Natural killer cell treated with Interleukin-12 subunit alpha and Interleukin-12 subunit beta and Interleukin-15 and Interleukin-18, amount 100 ng/mL, for 72 hours (primary cell): ENCODE measurements at regions not wholly inside any gene's neighbourhood (a gene's known extent, or its start where the extent isn't known, plus 50 kb on each side); places are given as distances from the start of the nearest gene placed in this dataset.

Experiments
- ATAC-seq, 2 donors: fragments of 150-1000 bp; cut with Tn5 transposase in 1 of 2; sonication (Bioruptor Pico), chemical (Tn5 transposase) in 1 of 2; 2 replicates each; pipeline ENCODE4 v1.10.0; 2021
- DNase-seq: peaks from one replicate; pipeline ENCODE4 v3.0.0; 2022; ENCODE audit warnings: low spot score
- H3K27ac Mint-ChIP-seq, 2 donors: 1 replicate in 1 of 2; 2 replicates in 1 of 2; pipeline ENCODE4 v1.8.0; 2022; ENCODE audit warnings: mixed read lengths in 2 of 2, mild to moderate bottlenecking in 1 of 2, moderate library complexity in 1 of 2
- H3K27me3 Mint-ChIP-seq, 2 donors: 1 replicate in 1 of 2; 2 replicates in 1 of 2; pipeline ENCODE4 v1.8.0; 2022; ENCODE audit warnings: mixed read lengths in 2 of 2
- H3K36me3 Mint-ChIP-seq: one replicate; pipeline ENCODE4 v1.8.0; 2022; ENCODE audit warnings: mixed read lengths
- H3K4me1 Mint-ChIP-seq, 2 donors: 1 replicate in 1 of 2; 2 replicates in 1 of 2; pipeline ENCODE4 v1.8.0; 2022; ENCODE audit warnings: low read depth in 2 of 2, mixed read lengths in 2 of 2, mild to moderate bottlenecking in 1 of 2
- H3K4me3 Mint-ChIP-seq: one replicate; pipeline ENCODE4 v1.8.0; 2022; ENCODE audit warnings: mixed read lengths
- H3K9me3 Mint-ChIP-seq: 2 replicates; pipeline ENCODE4 v1.8.0; 2022; ENCODE audit warnings: mixed read lengths

- Mint-ChIP-seq H3K4me1 (no peaks in the 10 kb centered on the region), H3K9me3 (peaks cover 11% of the 10 kb centered on the region), H3K4me3 (no peak overlapping the region), H3K27ac (no peak overlapping the region), H3K27me3 (peaks cover 2 to 5% of the 10 kb centered on the region in 2 donors), H3K36me3 (peaks cover 7% of the 10 kb centered on the region)
- no peak for DNase-seq
- ATAC-seq = no peak
These were observed 182.8 kb downstream of the PIK3C3 start for GRCh38 chr18:42137693-42138375.

GRCh38 chr18:42141439-42141838 lies 186.4 kb downstream of the PIK3C3 start:
- no peak for ATAC-seq
- peaks cover 7% of the 10 kb centered on the region for H3K36me3 Mint-ChIP-seq
- no peak overlapping the region for H3K4me3 Mint-ChIP-seq
- no peak overlapping the region for H3K27ac Mint-ChIP-seq
- H3K27me3 Mint-ChIP-seq = no peaks in the 10 kb centered on the region
- H3K9me3 Mint-ChIP-seq = peaks cover 15% of the 10 kb centered on the region
- no peak for DNase-seq
- H3K4me1 Mint-ChIP-seq = no peaks in the 10 kb centered on the region

GRCh38 chr18:42155024-42155423 lies 200.0 kb downstream of the PIK3C3 start:
- H3K36me3 Mint-ChIP-seq = peaks cover 5% of the 10 kb centered on the region
- no peak for DNase-seq
- H3K27ac Mint-ChIP-seq = no peak overlapping the region
- no peaks in the 10 kb centered on the region for H3K4me1 Mint-ChIP-seq
- H3K4me3 Mint-ChIP-seq = no peak overlapping the region
- peaks cover 9% of the 10 kb centered on the region for H3K9me3 Mint-ChIP-seq
- no peaks in the 10 kb centered on the region for H3K27me3 Mint-ChIP-seq
- ATAC-seq = no peak

- Mint-ChIP-seq H3K27me3 (no peaks in the 10 kb centered on the region), H3K9me3 (peaks cover 9% of the 10 kb centered on the region), H3K4me1 (no peaks in the 10 kb centered on the region), H3K36me3 (peaks cover 5% of the 10 kb centered on the region), H3K4me3 (no peak overlapping the region), H3K27ac (no peak overlapping the region)
- DNase-seq = no peak
- no peak for ATAC-seq
These were observed 201.2 kb downstream of the PIK3C3 start for GRCh38 chr18:42156281-42156680.

GRCh38 chr18:42157420-42157819 lies 202.4 kb downstream of the PIK3C3 start:
- no peaks in the 10 kb centered on the region for H3K36me3 Mint-ChIP-seq
- no peaks in the 10 kb centered on the region for H3K27me3 Mint-ChIP-seq
- DNase-seq (no peak), ATAC-seq (no peak)
- no peak overlapping the region for H3K4me3 Mint-ChIP-seq
- H3K9me3 Mint-ChIP-seq = peaks cover 3% of the 10 kb centered on the region
- no peak overlapping the region for H3K27ac Mint-ChIP-seq
- H3K4me1 Mint-ChIP-seq = no peaks in the 10 kb centered on the region

GRCh38 chr18:42157878-42158277 lies 202.8 kb downstream of the PIK3C3 start:
- H3K27ac Mint-ChIP-seq = no peak overlapping the region
- no peaks in the 10 kb centered on the region for H3K4me1 Mint-ChIP-seq
- H3K36me3 Mint-ChIP-seq = no peaks in the 10 kb centered on the region
- ATAC-seq (no peak), DNase-seq (no peak)
- no peak overlapping the region for H3K4me3 Mint-ChIP-seq
- H3K27me3 Mint-ChIP-seq = no peaks in the 10 kb centered on the region
- H3K9me3 Mint-ChIP-seq = peaks cover 3% of the 10 kb centered on the region

GRCh38 chr18:42159146-42159545 lies 204.1 kb downstream of the PIK3C3 start:
- Mint-ChIP-seq H3K9me3 (peaks cover 3% of the 10 kb centered on the region), H3K4me3 (no peak overlapping the region), H3K4me1 (no peaks in the 10 kb centered on the region), H3K27me3 (no peaks in the 10 kb centered on the region), H3K27ac (no peak overlapping the region), H3K36me3 (no peaks in the 10 kb centered on the region)
- no peak for ATAC-seq
- no peak for DNase-seq

GRCh38 chr18:42163321-42163720 lies 208.3 kb downstream of the PIK3C3 start:
- H3K36me3 Mint-ChIP-seq = no peaks in the 10 kb centered on the region
- ATAC-seq (no peak), DNase-seq (no peak)
- no peaks in the 10 kb centered on the region for H3K4me1 Mint-ChIP-seq
- no peak overlapping the region for H3K4me3 Mint-ChIP-seq
- H3K9me3 Mint-ChIP-seq = peaks cover 3% of the 10 kb centered on the region
- H3K27me3 Mint-ChIP-seq = no peaks in the 10 kb centered on the region
- no peak overlapping the region for H3K27ac Mint-ChIP-seq

- Mint-ChIP-seq H3K9me3 (peaks cover 5% of the 10 kb centered on the region), H3K4me1 (no peaks in the 10 kb centered on the region), H3K27ac (no peak overlapping the region), H3K27me3 (no peaks in the 10 kb centered on the region), H3K36me3 (no peaks in the 10 kb centered on the region), H3K4me3 (no peak overlapping the region)
- DNase-seq (no peak), ATAC-seq (no peak)
These were observed 209.5 kb downstream of the PIK3C3 start for GRCh38 chr18:42164556-42164955.

GRCh38 chr18:42165922-42166513 lies 211.0 kb downstream of the PIK3C3 start:
- ATAC-seq (no peak), DNase-seq (no peak)
- H3K36me3 Mint-ChIP-seq = no peaks in the 10 kb centered on the region
- no peak overlapping the region for H3K27ac Mint-ChIP-seq
- no peaks in the 10 kb centered on the region for H3K27me3 Mint-ChIP-seq
- H3K9me3 Mint-ChIP-seq = peaks cover 6% of the 10 kb centered on the region
- no peak overlapping the region for H3K4me3 Mint-ChIP-seq
- no peaks in the 10 kb centered on the region for H3K4me1 Mint-ChIP-seq

GRCh38 chr18:42168487-42168886 lies 213.5 kb downstream of the PIK3C3 start:
- no peak overlapping the region for H3K4me3 Mint-ChIP-seq
- no peaks in the 10 kb centered on the region for H3K4me1 Mint-ChIP-seq
- ATAC-seq = no peak
- no peak overlapping the region for H3K27ac Mint-ChIP-seq
- no peaks in the 10 kb centered on the region for H3K27me3 Mint-ChIP-seq
- DNase-seq = no peak
- peaks cover 6% of the 10 kb centered on the region for H3K9me3 Mint-ChIP-seq
- H3K36me3 Mint-ChIP-seq = no peaks in the 10 kb centered on the region

- Mint-ChIP-seq H3K27me3 (no peaks in the 10 kb centered on the region), H3K4me1 (no peaks in the 10 kb centered on the region), H3K27ac (no peak overlapping the region), H3K9me3 (peaks cover 6% of the 10 kb centered on the region), H3K36me3 (no peaks in the 10 kb centered on the region), H3K4me3 (no peak overlapping the region)
- no peak for ATAC-seq
- no peak for DNase-seq
These were observed 213.9 kb downstream of the PIK3C3 start for GRCh38 chr18:42168907-42169306.

GRCh38 chr18:42174909-42175308 lies 219.9 kb downstream of the PIK3C3 start:
- DNase-seq (no peak), ATAC-seq (no peak)
- Mint-ChIP-seq H3K27ac (no peak overlapping the region), H3K4me3 (no peak overlapping the region), H3K27me3 (no peaks in the 10 kb centered on the region), H3K36me3 (no peaks in the 10 kb centered on the region), H3K9me3 (peaks cover 3% of the 10 kb centered on the region), H3K4me1 (no peaks in the 10 kb centered on the region)

- Mint-ChIP-seq H3K27me3 (no peaks in the 10 kb centered on the region), H3K4me1 (no peaks in the 10 kb centered on the region), H3K36me3 (no peaks in the 10 kb centered on the region), H3K27ac (no peak overlapping the region), H3K4me3 (no peak overlapping the region), H3K9me3 (peaks cover 3% of the 10 kb centered on the region)
- DNase-seq = no peak
- no peak for ATAC-seq
These were observed 221.6 kb downstream of the PIK3C3 start for GRCh38 chr18:42176599-42176998.

- no peaks in the 10 kb centered on the region for H3K27me3 Mint-ChIP-seq
- H3K27ac Mint-ChIP-seq = no peak overlapping the region
- peaks cover 3% of the 10 kb centered on the region for H3K9me3 Mint-ChIP-seq
- H3K36me3 Mint-ChIP-seq = no peaks in the 10 kb centered on the region
- ATAC-seq = no peak
- H3K4me3 Mint-ChIP-seq = no peak overlapping the region
- no peak for DNase-seq
- H3K4me1 Mint-ChIP-seq = no peaks in the 10 kb centered on the region
These were observed 222.4 kb downstream of the PIK3C3 start for GRCh38 chr18:42177390-42177789.
